GM21619 (cell line): ENCODE measurements at regions not wholly inside any gene's neighbourhood (a gene's known extent, or its start where the extent isn't known, plus 50 kb on each side); places are given as distances from the start of the nearest gene placed in this dataset.

Experiments
- ATAC-seq: cut with Tn5 transposase; IDR thresholded peaks from one replicate; pipeline ENCODE4 v1.9.1; 2021; ENCODE audit not compliant: unreplicated experiment

GRCh38 chr1:184141361-184141880 is 89.9 kb downstream of the TSEN15 start:
- no peak for ATAC-seq

- ATAC-seq: no peak
Measured at GRCh38 chr1:184143449-184143848, 91.9 kb downstream of the TSEN15 start.

- no peak for ATAC-seq
Measured at GRCh38 chr1:184145083-184145482, 93.6 kb downstream of the TSEN15 start.

- no peak for ATAC-seq
Measured at GRCh38 chr1:184146202-184146601, 94.7 kb downstream of the TSEN15 start.

GRCh38 chr1:184150776-184151531 is 99.4 kb downstream of the TSEN15 start:
- ATAC-seq: no peak

GRCh38 chr1:184152434-184152898 is 100.9 kb downstream of the TSEN15 start:
- no peak for ATAC-seq

GRCh38 chr1:184152974-184153373 is 101.4 kb downstream of the TSEN15 start:
- no peak for ATAC-seq

- no peak for ATAC-seq
Measured at GRCh38 chr1:184153731-184154130, 102.2 kb downstream of the TSEN15 start.

- ATAC-seq: no peak
Measured at GRCh38 chr1:184156521-184157393, 105.2 kb downstream of the TSEN15 start.

- ATAC-seq: no peak
Measured at GRCh38 chr1:184157394-184157742, 105.8 kb downstream of the TSEN15 start.

- no peak for ATAC-seq
Measured at GRCh38 chr1:184158896-184159681, 107.6 kb downstream of the TSEN15 start.

- no peak for ATAC-seq
Measured at GRCh38 chr1:184160236-184160635, 108.7 kb downstream of the TSEN15 start.

- no peak for ATAC-seq
Measured at GRCh38 chr1:184161071-184161698, 109.7 kb downstream of the TSEN15 start.

- no peak for ATAC-seq
Measured at GRCh38 chr1:184162281-184162680, 110.8 kb downstream of the TSEN15 start.

- ATAC-seq: peak; percentile 71
Measured at GRCh38 chr1:184163674-184164465, 112.3 kb downstream of the TSEN15 start.

GRCh38 chr1:184164536-184164935 is 113.0 kb downstream of the TSEN15 start:
- no peak for ATAC-seq

- no peak for ATAC-seq
Measured at GRCh38 chr1:184166485-184166884, 115.0 kb downstream of the TSEN15 start.

- ATAC-seq: no peak
Measured at GRCh38 chr1:184167352-184167751, 115.8 kb downstream of the TSEN15 start.

- no peak for ATAC-seq
Measured at GRCh38 chr1:184170719-184171118, 119.2 kb downstream of the TSEN15 start.

- ATAC-seq: no peak
Measured at GRCh38 chr1:184176058-184176457, 124.5 kb downstream of the TSEN15 start.
